Liver (tissue), 3 donors: ENCODE measurements at regions not wholly inside any gene's neighbourhood (a gene's known extent, or its start where the extent isn't known, plus 50 kb on each side); places are given as distances from the start of the nearest gene placed in this dataset.

Experiments used
- JUND ChIP-seq, 2 donors: IDR thresholded peaks; 2 replicates each; pipeline ENCODE4 v1.6.1; 2016; ENCODE audit warnings: antibody characterized with exemption in 2 of 2
- RAD21 ChIP-seq, 2 donors: IDR thresholded peaks; 2 replicates each; pipeline ENCODE4 v1.6.1; 2016; ENCODE audit warnings: antibody characterized with exemption in 2 of 2, mild to moderate bottlenecking in 2 of 2
- TAF1 ChIP-seq: conservative IDR thresholded peaks from 2 replicates; pipeline ENCODE4 v1.6.1; 2016; ENCODE audit warnings: antibody characterized with exemption, mild to moderate bottlenecking
- YY1 ChIP-seq: IDR thresholded peaks from 2 replicates; pipeline ENCODE4 v1.6.1; 2016; ENCODE audit warnings: antibody characterized with exemption, mild to moderate bottlenecking
- TF ChIP-seq, protein P1 (sequence below): fragments of 150-350 bp; IDR thresholded peaks from 2 replicates; pipeline ENCODE4 v1.5.1; 2017; ENCODE audit warnings: improper control_type of control experiment, low read depth, low read length; ENCODE audit not compliant: missing input control
- TF ChIP-seq, protein P2 (sequence below): IDR thresholded peaks from 2 replicates; pipeline ENCODE4 v1.6.1; 2016; ENCODE audit warnings: antibody characterized with exemption, mild to moderate bottlenecking
- donor health status: healthy.
- donor health status: healthy.

DNA sequence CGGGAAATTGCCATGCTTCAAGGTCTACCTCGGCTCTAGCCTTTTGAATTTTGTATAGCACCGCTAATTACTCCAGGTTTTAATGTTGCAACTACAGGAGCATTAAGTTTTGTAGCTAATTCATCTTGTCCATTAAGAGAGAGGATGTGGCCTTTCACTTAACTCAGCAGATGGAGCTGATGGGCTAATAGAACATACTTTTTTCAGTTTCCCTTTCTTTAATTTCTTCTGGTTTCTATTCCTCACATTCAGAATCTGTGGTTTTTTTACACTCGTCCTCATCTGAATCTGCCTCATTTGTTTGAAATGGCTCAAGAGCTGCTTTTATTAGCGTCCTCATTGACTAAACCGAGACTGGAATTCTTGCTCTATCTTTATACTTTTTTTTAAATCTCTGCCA, 2085.7 kb upstream of the C9orf72 start:
- TF ChIP-seq, protein P1, sequence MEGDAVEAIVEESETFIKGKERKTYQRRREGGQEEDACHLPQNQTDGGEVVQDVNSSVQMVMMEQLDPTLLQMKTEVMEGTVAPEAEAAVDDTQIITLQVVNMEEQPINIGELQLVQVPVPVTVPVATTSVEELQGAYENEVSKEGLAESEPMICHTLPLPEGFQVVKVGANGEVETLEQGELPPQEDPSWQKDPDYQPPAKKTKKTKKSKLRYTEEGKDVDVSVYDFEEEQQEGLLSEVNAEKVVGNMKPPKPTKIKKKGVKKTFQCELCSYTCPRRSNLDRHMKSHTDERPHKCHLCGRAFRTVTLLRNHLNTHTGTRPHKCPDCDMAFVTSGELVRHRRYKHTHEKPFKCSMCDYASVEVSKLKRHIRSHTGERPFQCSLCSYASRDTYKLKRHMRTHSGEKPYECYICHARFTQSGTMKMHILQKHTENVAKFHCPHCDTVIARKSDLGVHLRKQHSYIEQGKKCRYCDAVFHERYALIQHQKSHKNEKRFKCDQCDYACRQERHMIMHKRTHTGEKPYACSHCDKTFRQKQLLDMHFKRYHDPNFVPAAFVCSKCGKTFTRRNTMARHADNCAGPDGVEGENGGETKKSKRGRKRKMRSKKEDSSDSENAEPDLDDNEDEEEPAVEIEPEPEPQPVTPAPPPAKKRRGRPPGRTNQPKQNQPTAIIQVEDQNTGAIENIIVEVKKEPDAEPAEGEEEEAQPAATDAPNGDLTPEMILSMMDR = no peak
- TF ChIP-seq YY1 (no peak), JUND (IDR thresholded peaks at IDR 0.05) (no peak), RAD21 (IDR thresholded peaks at IDR 0.05) (no peak), TAF1 (no peak)
- TF ChIP-seq, protein P2, sequence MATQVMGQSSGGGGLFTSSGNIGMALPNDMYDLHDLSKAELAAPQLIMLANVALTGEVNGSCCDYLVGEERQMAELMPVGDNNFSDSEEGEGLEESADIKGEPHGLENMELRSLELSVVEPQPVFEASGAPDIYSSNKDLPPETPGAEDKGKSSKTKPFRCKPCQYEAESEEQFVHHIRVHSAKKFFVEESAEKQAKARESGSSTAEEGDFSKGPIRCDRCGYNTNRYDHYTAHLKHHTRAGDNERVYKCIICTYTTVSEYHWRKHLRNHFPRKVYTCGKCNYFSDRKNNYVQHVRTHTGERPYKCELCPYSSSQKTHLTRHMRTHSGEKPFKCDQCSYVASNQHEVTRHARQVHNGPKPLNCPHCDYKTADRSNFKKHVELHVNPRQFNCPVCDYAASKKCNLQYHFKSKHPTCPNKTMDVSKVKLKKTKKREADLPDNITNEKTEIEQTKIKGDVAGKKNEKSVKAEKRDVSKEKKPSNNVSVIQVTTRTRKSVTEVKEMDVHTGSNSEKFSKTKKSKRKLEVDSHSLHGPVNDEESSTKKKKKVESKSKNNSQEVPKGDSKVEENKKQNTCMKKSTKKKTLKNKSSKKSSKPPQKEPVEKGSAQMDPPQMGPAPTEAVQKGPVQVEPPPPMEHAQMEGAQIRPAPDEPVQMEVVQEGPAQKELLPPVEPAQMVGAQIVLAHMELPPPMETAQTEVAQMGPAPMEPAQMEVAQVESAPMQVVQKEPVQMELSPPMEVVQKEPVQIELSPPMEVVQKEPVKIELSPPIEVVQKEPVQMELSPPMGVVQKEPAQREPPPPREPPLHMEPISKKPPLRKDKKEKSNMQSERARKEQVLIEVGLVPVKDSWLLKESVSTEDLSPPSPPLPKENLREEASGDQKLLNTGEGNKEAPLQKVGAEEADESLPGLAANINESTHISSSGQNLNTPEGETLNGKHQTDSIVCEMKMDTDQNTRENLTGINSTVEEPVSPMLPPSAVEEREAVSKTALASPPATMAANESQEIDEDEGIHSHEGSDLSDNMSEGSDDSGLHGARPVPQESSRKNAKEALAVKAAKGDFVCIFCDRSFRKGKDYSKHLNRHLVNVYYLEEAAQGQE = no peak
